GM23338 (cell line): ENCODE measurements at regions not wholly inside any gene's neighbourhood (a gene's known extent, or its start where the extent isn't known, plus 50 kb on each side); places are given as distances from the start of the nearest gene placed in this dataset.
"Not testable (repeated sequence)": the region's sequence is repeated elsewhere in the genome, so short reads cannot be mapped to it uniquely, and the experiment has no call there.

Experiments
- ATAC-seq: fragments of 200-7000 bp; cut with Tn5 transposase; 3 replicates; pipeline ENCODE4 v1.9.1; 2020
- DNase-seq: peaks from one replicate; pipeline ENCODE4 v3.0.0-alpha.2; 2015; ENCODE audit warnings: low spot score
- H2AFZ ChIP-seq: fragments of 200-600 bp; sonication (generic); 2 replicates; pipeline ENCODE4 v1.8.0; 2016; ENCODE audit warnings: antibody characterized with exemption, mild to moderate bottlenecking, moderate library complexity
- H3F3A ChIP-seq: fragments of 200-600 bp; sonication (generic); replicated peaks from 2 replicates; pipeline ENCODE4 v1.8.0; 2017; ENCODE audit warnings: antibody characterized with exemption, mixed run types, low read depth
- H3K27ac ChIP-seq: fragments of 200-600 bp; sonication (generic); 2 replicates; pipeline ENCODE4 v1.6.1; 2016; ENCODE audit warnings: low read depth
- H3K27me3 ChIP-seq: fragments of 200-600 bp; sonication (generic); 2 replicates; pipeline ENCODE4 v1.8.0; 2016; ENCODE audit warnings: mild to moderate bottlenecking, mixed run types, moderate library complexity; ENCODE audit not compliant: insufficient read depth
- H3K36me3 ChIP-seq: fragments of 200-600 bp; sonication (generic); 2 replicates; pipeline ENCODE4 v1.8.0; 2016; ENCODE audit warnings: mild to moderate bottlenecking; ENCODE audit not compliant: insufficient read depth
- H3K4me1 ChIP-seq: fragments of 200-600 bp; sonication (generic); 2 replicates; pipeline ENCODE4 v1.8.0; 2016; ENCODE audit warnings: mild to moderate bottlenecking, moderate library complexity; ENCODE audit not compliant: insufficient read depth
- H3K4me2 ChIP-seq: fragments of 200-600 bp; sonication (generic); 2 replicates; pipeline ENCODE4 v1.7.1; 2017; ENCODE audit warnings: mixed run types
- H3K4me3 ChIP-seq: fragments of 200-600 bp; sonication (generic); 2 replicates; pipeline ENCODE4 v1.6.1; 2016; ENCODE audit warnings: mixed run types
- H3K79me2 ChIP-seq: fragments of 200-600 bp; sonication (generic); replicated peaks from 2 replicates; pipeline ENCODE4 v1.8.0; 2017; ENCODE audit warnings: mild to moderate bottlenecking; ENCODE audit not compliant: insufficient read depth
- H3K9me2 ChIP-seq: fragments of 200-600 bp; sonication (generic); 2 replicates; pipeline ENCODE4 v1.8.0; 2017; ENCODE audit not compliant: insufficient read depth
- H4K20me1 ChIP-seq: fragments of 200-600 bp; sonication (generic); replicated peaks from 2 replicates; pipeline ENCODE4 v1.8.0; 2017; ENCODE audit warnings: mild to moderate bottlenecking; ENCODE audit not compliant: insufficient read depth
- H3K27ac Mint-ChIP-seq: 2 replicates; pipeline ENCODE4 v1.8.0; 2020; ENCODE audit warnings: inconsistent platforms, mild to moderate bottlenecking, moderate library complexity, mixed read lengths
- H3K27me3 Mint-ChIP-seq: 3 replicates; pipeline ENCODE4 v1.8.0; 2022; ENCODE audit warnings: low read depth, mild to moderate bottlenecking, moderate library complexity, mixed read lengths, inconsistent platforms; ENCODE audit not compliant: insufficient read depth, poor library complexity
- H3K36me3 Mint-ChIP-seq: 3 replicates; pipeline ENCODE4 v1.8.0; 2021; ENCODE audit warnings: low read depth, mild to moderate bottlenecking, inconsistent platforms, moderate library complexity, mixed read lengths
- H3K4me1 Mint-ChIP-seq: 3 replicates; pipeline ENCODE4 v1.8.0; 2020; ENCODE audit warnings: mild to moderate bottlenecking, inconsistent platforms, mixed read lengths
- H3K4me3 Mint-ChIP-seq: 3 replicates; pipeline ENCODE4 v1.8.0; 2021; ENCODE audit warnings: moderate library complexity, mild to moderate bottlenecking, inconsistent platforms, mixed read lengths
- H3K9me3 Mint-ChIP-seq: 3 replicates; pipeline ENCODE4 v1.8.0; 2020; ENCODE audit warnings: moderate library complexity, mild to moderate bottlenecking, inconsistent platforms, mixed read lengths
- CTCF ChIP-seq, 2 experiments: fragments of 200-600 bp in 1 of 2; sonication (generic) in 1 of 2; conservative IDR thresholded peaks; 2 replicates each; pipeline versions ENCODE4 v1.5.1 to v1.6.1; 2016 to 2017; ENCODE audit warnings: antibody characterized with exemption in 2 of 2, low read depth in 2 of 2, mild to moderate bottlenecking in 2 of 2, moderate library complexity in 1 of 2
- EZH2phosphoT487 ChIP-seq: fragments of 200-600 bp; sonication (generic); IDR thresholded peaks from one replicate; pipeline ENCODE4 v1.8.1; 2018; ENCODE audit warnings: antibody characterized with exemption; ENCODE audit not compliant: unreplicated experiment
- JUNB ChIP-seq: IDR thresholded peaks from one replicate; pipeline ENCODE4 v1.6.1; 2016; ENCODE audit warnings: antibody characterized with exemption; ENCODE audit not compliant: unreplicated experiment
- NANOG ChIP-seq: IDR thresholded peaks from 2 replicates; pipeline ENCODE4 v1.6.1; 2016; ENCODE audit warnings: antibody characterized with exemption, borderline replicate concordance
- STAT1 ChIP-seq: IDR thresholded peaks from one replicate; pipeline ENCODE4 v1.6.1; 2016; ENCODE audit warnings: antibody characterized with exemption; ENCODE audit not compliant: unreplicated experiment
- TF ChIP-seq, protein P1 (sequence below): fragments of 250-450 bp; sonication (Bioruptor Pico); IDR thresholded peaks from 2 replicates; pipeline ENCODE4 v1.5.0; 2020; ENCODE audit warnings: mild to moderate bottlenecking, moderate library complexity

DNA sequence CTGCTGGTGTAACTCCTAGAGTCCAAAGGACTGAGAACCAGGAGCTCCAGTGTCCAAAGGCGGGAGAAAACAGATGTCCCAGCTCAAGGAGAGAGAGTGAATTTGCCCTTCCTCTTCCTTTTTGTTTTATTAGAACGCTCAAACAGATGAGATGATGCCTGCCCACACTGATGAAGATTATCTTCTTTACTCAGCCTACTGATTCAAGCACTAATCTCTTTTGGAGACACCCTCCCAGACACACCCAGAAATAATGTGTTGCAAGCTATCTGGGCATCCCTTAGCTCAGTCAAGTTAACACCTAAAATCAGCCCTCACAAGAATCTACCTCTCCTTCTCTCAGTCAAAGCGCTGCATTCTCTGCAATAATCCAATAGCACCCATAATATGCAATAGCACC is 78.2 kb upstream of the BCL2L14 start (continued):
- TF ChIP-seq, protein P1, sequence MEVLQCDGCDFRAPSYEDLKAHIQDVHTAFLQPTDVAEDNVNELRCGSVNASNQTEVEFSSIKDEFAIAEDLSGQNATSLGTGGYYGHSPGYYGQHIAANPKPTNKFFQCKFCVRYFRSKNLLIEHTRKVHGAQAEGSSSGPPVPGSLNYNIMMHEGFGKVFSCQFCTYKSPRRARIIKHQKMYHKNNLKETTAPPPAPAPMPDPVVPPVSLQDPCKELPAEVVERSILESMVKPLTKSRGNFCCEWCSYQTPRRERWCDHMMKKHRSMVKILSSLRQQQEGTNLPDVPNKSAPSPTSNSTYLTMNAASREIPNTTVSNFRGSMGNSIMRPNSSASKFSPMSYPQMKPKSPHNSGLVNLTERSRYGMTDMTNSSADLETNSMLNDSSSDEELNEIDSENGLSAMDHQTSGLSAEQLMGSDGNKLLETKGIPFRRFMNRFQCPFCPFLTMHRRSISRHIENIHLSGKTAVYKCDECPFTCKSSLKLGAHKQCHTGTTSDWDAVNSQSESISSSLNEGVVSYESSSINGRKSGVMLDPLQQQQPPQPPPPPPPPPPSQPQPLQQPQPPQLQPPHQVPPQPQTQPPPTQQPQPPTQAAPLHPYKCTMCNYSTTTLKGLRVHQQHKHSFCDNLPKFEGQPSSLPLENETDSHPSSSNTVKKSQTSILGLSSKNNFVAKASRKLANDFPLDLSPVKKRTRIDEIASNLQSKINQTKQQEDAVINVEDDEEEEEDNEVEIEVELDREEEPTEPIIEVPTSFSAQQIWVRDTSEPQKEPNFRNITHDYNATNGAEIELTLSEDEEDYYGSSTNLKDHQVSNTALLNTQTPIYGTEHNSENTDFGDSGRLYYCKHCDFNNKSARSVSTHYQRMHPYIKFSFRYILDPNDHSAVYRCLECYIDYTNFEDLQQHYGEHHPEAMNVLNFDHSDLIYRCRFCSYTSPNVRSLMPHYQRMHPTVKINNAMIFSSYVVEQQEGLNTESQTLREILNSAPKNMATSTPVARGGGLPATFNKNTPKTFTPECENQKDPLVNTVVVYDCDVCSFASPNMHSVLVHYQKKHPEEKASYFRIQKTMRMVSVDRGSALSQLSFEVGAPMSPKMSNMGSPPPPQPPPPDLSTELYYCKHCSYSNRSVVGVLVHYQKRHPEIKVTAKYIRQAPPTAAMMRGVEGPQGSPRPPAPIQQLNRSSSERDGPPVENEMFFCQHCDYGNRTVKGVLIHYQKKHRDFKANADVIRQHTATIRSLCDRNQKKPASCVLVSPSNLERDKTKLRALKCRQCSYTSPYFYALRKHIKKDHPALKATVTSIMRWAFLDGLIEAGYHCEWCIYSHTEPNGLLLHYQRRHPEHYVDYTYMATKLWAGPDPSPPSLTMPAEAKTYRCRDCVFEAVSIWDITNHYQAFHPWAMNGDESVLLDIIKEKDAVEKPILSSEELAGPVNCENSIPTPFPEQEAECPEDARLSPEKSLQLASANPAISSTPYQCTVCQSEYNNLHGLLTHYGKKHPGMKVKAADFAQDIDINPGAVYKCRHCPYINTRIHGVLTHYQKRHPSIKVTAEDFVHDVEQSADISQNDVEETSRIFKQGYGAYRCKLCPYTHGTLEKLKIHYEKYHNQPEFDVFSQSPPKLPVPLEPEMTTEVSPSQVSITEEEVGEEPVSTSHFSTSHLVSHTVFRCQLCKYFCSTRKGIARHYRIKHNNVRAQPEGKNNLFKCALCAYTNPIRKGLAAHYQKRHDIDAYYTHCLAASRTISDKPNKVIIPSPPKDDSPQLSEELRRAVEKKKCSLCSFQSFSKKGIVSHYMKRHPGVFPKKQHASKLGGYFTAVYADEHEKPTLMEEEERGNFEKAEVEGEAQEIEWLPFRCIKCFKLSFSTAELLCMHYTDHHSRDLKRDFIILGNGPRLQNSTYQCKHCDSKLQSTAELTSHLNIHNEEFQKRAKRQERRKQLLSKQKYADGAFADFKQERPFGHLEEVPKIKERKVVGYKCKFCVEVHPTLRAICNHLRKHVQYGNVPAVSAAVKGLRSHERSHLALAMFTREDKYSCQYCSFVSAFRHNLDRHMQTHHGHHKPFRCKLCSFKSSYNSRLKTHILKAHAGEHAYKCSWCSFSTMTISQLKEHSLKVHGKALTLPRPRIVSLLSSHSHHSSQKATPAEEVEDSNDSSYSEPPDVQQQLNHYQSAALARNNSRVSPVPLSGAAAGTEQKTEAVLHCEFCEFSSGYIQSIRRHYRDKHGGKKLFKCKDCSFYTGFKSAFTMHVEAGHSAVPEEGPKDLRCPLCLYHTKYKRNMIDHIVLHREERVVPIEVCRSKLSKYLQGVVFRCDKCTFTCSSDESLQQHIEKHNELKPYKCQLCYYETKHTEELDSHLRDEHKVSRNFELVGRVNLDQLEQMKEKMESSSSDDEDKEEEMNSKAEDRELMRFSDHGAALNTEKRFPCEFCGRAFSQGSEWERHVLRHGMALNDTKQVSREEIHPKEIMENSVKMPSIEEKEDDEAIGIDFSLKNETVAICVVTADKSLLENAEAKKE = no peak
- TF ChIP-seq CTCF (conservative IDR thresholded peaks at IDR 0.05; ENCODE audit: low read depth in 2 of 2) (no peak), STAT1 (no peak), NANOG (no peak), EZH2phosphoT487 (no peak), JUNB (no peak)

- not testable (repeated sequence) for H3K36me3 ChIP-seq, H3K4me3 Mint-ChIP-seq, ATAC-seq, H3K36me3 Mint-ChIP-seq, H3K27ac ChIP-seq, H3K9me2 ChIP-seq, H3K4me1 ChIP-seq, H3K27me3 Mint-ChIP-seq, H3K9me3 Mint-ChIP-seq, H3K4me3 ChIP-seq, H3K4me2 ChIP-seq, H4K20me1 ChIP-seq, H3F3A ChIP-seq, H2AFZ ChIP-seq, H3K27ac Mint-ChIP-seq, H3K79me2 ChIP-seq, DNase-seq, H3K4me1 Mint-ChIP-seq, H3K27me3 ChIP-seq
These were observed 72.3 kb upstream of the BCL2L14 start for GRCh38 chr12:11998307-11998943.
